ENCODE measurements at regions not wholly inside any gene's neighbourhood (a gene's known extent, or its start where the extent isn't known, plus 50 kb on each side); places are given as distances from the start of the nearest gene placed in this dataset.

DNA sequence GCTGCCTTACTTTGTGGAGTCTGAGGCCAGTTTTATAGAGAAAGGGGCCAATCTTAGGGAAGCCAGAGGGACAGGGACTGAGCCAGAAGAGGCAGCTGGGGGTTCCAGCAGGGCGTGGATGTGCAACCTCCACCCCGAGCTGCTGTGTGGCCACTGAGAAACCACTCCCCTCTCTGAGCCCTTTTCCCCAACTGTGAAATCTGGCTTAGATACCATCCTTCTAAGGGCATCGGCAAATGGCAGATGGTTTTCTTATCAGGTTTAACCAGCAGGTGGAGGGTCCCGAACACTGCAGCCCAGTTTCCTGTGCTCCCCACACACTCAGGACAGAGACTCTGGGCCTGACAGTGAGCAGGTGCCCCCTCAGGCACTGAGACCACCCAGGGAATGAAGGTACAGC is 55.8 kb upstream of the SLC6A6 start:
- intact Hi-C loops (cut with DNase I), result no loop called here
- H3K9me3 ChIP-seq, result no peaks in the 10 kb centered on the region
- 92 to 95% methylated on average over 2 of the region's 4 CpGs for WGBS, 2 donors

DNA sequence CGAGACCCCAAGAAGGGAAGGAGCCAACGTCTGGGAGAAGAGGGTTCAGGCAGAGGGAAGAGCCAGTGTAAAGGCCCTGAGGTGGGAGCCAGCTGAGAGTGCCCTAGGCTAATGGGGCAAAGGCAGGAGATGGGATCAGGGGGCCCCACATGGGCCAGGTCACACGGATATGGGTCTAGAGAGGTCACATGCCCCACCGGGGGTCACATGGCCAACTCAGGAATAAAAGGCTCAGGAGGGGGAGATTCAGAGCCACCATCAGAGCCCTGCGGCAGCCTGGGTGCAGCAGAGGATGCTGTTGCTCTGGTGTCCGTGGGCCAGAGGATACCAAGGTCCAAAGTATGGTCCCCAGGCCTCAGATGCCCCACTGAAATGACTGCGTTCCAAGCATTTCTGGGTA is 55.3 kb upstream of the SLC6A6 start:
- H3K4me3 ChIP-seq, result no peak overlapping the region
- 80 to 81% methylated on average over 4 to 7 of the region's 7 CpGs for WGBS, 2 donors
- H3K27ac ChIP-seq, result no peak overlapping the region
- TF ChIP-seq, protein P1, sequence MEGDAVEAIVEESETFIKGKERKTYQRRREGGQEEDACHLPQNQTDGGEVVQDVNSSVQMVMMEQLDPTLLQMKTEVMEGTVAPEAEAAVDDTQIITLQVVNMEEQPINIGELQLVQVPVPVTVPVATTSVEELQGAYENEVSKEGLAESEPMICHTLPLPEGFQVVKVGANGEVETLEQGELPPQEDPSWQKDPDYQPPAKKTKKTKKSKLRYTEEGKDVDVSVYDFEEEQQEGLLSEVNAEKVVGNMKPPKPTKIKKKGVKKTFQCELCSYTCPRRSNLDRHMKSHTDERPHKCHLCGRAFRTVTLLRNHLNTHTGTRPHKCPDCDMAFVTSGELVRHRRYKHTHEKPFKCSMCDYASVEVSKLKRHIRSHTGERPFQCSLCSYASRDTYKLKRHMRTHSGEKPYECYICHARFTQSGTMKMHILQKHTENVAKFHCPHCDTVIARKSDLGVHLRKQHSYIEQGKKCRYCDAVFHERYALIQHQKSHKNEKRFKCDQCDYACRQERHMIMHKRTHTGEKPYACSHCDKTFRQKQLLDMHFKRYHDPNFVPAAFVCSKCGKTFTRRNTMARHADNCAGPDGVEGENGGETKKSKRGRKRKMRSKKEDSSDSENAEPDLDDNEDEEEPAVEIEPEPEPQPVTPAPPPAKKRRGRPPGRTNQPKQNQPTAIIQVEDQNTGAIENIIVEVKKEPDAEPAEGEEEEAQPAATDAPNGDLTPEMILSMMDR (IDR thresholded peaks at IDR 0.05), result no peak
- TF ChIP-seq POLR2A (IDR thresholded peaks at IDR 0.05), result no peak
- DNase-seq, result no peak
- H3K4me1 ChIP-seq, result no peaks in the 10 kb centered on the region
- peaks cover 0 to 72% (median 0%) of the 10 kb centered on the region in 4 donors for H3K27me3 ChIP-seq
- intact Hi-C loops (cut with DNase I), result no loop called here
- no peaks in the 10 kb centered on the region for H3K36me3 ChIP-seq
- H3K9me3 ChIP-seq, result no peaks in the 10 kb centered on the region

More for the DNA sequence above, 55.8 kb upstream of the SLC6A6 start:
- TF ChIP-seq, protein P1 (IDR thresholded peaks at IDR 0.05), result no peak
- no peak for TF ChIP-seq POLR2A (IDR thresholded peaks at IDR 0.05)
- H3K4me1 ChIP-seq, result no peaks in the 10 kb centered on the region
- H3K27ac ChIP-seq, result no peak overlapping the region
- no peak overlapping the region for H3K4me3 ChIP-seq
- H3K36me3 ChIP-seq, result no peaks in the 10 kb centered on the region
- peaks cover 0 to 67% (median 0%) of the 10 kb centered on the region in 4 donors for H3K27me3 ChIP-seq
- no peak for DNase-seq

DNA sequence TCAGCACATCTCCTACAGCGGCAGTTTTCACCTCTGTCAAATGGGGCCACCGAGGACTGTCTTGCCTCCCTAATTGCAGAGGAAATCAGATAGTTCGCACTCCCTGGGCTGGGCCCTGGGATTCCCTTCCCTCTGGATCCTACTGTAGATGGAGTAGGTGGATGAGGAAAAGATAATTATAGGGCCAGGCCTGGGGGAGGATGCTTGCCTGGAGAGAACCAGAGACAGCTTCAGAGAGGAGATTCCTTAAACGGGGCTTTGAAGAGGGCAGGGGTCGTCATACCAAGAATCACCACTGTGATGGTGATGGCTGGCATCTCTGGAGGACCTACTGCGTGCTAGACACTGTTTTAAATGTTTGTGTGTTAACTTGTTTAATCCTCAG is 50.8 kb upstream of the SLC6A6 start:
- no peak for TF ChIP-seq POLR2A (IDR thresholded peaks at IDR 0.05)
- TF ChIP-seq, protein P1 (IDR thresholded peaks at IDR 0.05), result no peak
- peaks cover 0 to 81% (median 0%) of the 10 kb centered on the region in 4 donors for H3K27me3 ChIP-seq
- no peaks in the 10 kb centered on the region for H3K36me3 ChIP-seq
- no peak overlapping the region for H3K27ac ChIP-seq
- 72 to 81% methylated on average over 5 of the region's 6 CpGs for WGBS, 2 donors
- no peaks in the 10 kb centered on the region for H3K4me1 ChIP-seq
- DNase-seq, result no peak
- H3K9me3 ChIP-seq, result no peaks in the 10 kb centered on the region
- H3K4me3 ChIP-seq, result no peak overlapping the region
- intact Hi-C loops (cut with DNase I), result no loop called here

DNA sequence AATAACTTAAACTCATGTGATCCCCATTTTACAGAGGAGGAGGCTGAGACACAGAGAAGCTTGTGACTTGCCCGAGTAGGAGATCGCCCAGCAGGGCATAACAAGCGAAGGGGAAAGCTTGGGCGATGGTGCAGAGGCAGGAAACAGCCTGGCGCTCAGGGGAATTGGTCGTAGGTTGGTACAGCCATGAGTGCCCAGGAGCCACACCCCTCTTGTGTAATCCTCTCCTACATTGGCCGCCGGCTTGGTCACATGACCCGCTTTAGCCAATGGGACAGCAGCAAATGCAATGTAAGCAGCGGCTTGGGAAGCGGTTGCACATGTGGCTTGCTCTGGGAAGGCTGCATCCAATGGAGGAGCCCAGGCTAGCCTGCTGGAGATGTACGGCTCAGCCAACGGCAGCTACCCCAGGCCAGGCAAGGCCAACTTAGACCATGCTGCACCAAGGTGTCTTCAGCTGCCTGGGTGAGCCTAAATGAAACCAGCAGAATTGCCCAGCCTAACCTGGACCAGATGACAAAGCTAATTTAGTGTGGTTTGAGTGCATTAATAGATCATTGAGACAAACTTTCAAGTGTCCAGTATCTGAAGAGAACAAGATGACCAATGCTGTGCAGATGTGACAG is 50.3 kb upstream of the SLC6A6 start:
- TF ChIP-seq POLR2A (IDR thresholded peaks at IDR 0.05), result no peak
- TF ChIP-seq, protein P1 (IDR thresholded peaks at IDR 0.05), result no peak
- Histone ChIP-seq H3K4me1 (no peaks in the 10 kb centered on the region), H3K36me3 (no peaks in the 10 kb centered on the region), H3K4me3 (no peak overlapping the region), H3K27ac (no peak overlapping the region), H3K27me3 (peaks cover 0 to 80% (median 0%) of the 10 kb centered on the region in 4 donors), H3K9me3 (no peaks in the 10 kb centered on the region)
- WGBS, 2 donors, result 76 to 81% methylated on average over 7 to 11 of the region's 13 CpGs
- intact Hi-C loops (cut with DNase I), result no loop called here
- DNase-seq, result no peak
